ENCODE measurements at regions not wholly inside any gene's neighbourhood (a gene's known extent, or its start where the extent isn't known, plus 50 kb on each side); places are given as distances from the start of the nearest gene placed in this dataset.

- DNase-seq (ENCODE audit: low spot score), result no peak
- in situ Hi-C loops (cut with MboI; ENCODE audit: low sequenced_read_pairs, unreplicated experiment), result no loop called here
- TF ChIP-seq CTCF (IDR thresholded peaks at IDR 0.05; ENCODE audit: borderline replicate concordance, control extremely low read depth, extremely low read depth, insufficient read depth, missing control alignments), result no peak
Observed at GRCh38 chr11:116409238-116409637, 363.5 kb downstream of the BUD13 start.

GRCh38 chr11:116406042-116406441 is 366.7 kb downstream of the BUD13 start:
- no peak for DNase-seq (ENCODE audit: low spot score)
- no peak for TF ChIP-seq CTCF (IDR thresholded peaks at IDR 0.05; ENCODE audit: borderline replicate concordance, control extremely low read depth, extremely low read depth, insufficient read depth, missing control alignments)
- in situ Hi-C loops (cut with MboI; ENCODE audit: low sequenced_read_pairs, unreplicated experiment), result no loop called here

- in situ Hi-C loops (cut with MboI; ENCODE audit: low sequenced_read_pairs, unreplicated experiment), result no loop called here
- no peak for TF ChIP-seq CTCF (IDR thresholded peaks at IDR 0.05; ENCODE audit: borderline replicate concordance, control extremely low read depth, extremely low read depth, insufficient read depth, missing control alignments)
Observed at GRCh38 chr11:116404462-116404798, 368.4 kb downstream of the BUD13 start.

GRCh38 chr11:116403794-116404461 is 368.9 kb downstream of the BUD13 start:
- in situ Hi-C loops (cut with MboI; ENCODE audit: low sequenced_read_pairs, unreplicated experiment), result no loop called here
- TF ChIP-seq CTCF (IDR thresholded peaks at IDR 0.05; ENCODE audit: borderline replicate concordance, control extremely low read depth, extremely low read depth, insufficient read depth, missing control alignments), result no peak
- no peak for DNase-seq (ENCODE audit: low spot score)

More at GRCh38 chr11:116404462-116404798, 368.4 kb downstream of the BUD13 start:
- DNase-seq (ENCODE audit: low spot score), result no peak

- no peak for DNase-seq (ENCODE audit: low spot score)
- in situ Hi-C loops (cut with MboI; ENCODE audit: low sequenced_read_pairs, unreplicated experiment), result no loop called here
- TF ChIP-seq CTCF (IDR thresholded peaks at IDR 0.05; ENCODE audit: borderline replicate concordance, control extremely low read depth, extremely low read depth, insufficient read depth, missing control alignments), result no peak
Observed at GRCh38 chr11:116400081-116400480, 372.7 kb downstream of the BUD13 start.

GRCh38 chr11:116397602-116398084 is 375.1 kb downstream of the BUD13 start:
- no peak for DNase-seq (ENCODE audit: low spot score)
- TF ChIP-seq CTCF (IDR thresholded peaks at IDR 0.05; ENCODE audit: borderline replicate concordance, control extremely low read depth, extremely low read depth, insufficient read depth, missing control alignments), result no peak
- in situ Hi-C loops (cut with MboI; ENCODE audit: low sequenced_read_pairs, unreplicated experiment), result no loop called here

Measured in GM13976 (cell line).